C4-2B (cell line): ENCODE measurements at regions not wholly inside any gene's neighbourhood (a gene's known extent, or its start where the extent isn't known, plus 50 kb on each side); places are given as distances from the start of the nearest gene placed in this dataset.

Source experiments
- CTCF ChIP-seq: fragments of 450-650 bp; conservative IDR thresholded peaks from 2 replicates; pipeline ENCODE4 v1.5.1; 2017; ENCODE audit warnings: mild to moderate bottlenecking
- ZFX ChIP-seq: fragments of 450-650 bp; IDR thresholded peaks from 2 replicates; pipeline ENCODE4 v1.6.1; 2017

GRCh38 chrX:106437407-106437806 is 174.4 kb upstream of the RADX start:
- TF ChIP-seq CTCF = no peak
- no peak for TF ChIP-seq ZFX
